Islet of Langerhans (tissue), 1 donor: ENCODE measurements at regions not wholly inside any gene's neighbourhood (a gene's known extent, or its start where the extent isn't known, plus 50 kb on each side); places are given as distances from the start of the nearest gene placed in this dataset.
"Not testable (repeated sequence)": the region's sequence is repeated elsewhere in the genome, so short reads cannot be mapped to it uniquely, and the experiment has no call there.

ENCODE experiments used
- FAIRE-seq: peaks from one replicate; lab custom pipeline; 2011; peaks lifted over from hg19 to GRCh38; lab: Jason Lieb, UNC

- not testable (repeated sequence) for FAIRE-seq
Observed at GRCh38 chr2:63739180-63739579, 102.5 kb upstream of the UGP2 start.

- FAIRE-seq: no peak
Observed at GRCh38 chr2:63740020-63740419, 101.7 kb upstream of the UGP2 start.

DNA sequence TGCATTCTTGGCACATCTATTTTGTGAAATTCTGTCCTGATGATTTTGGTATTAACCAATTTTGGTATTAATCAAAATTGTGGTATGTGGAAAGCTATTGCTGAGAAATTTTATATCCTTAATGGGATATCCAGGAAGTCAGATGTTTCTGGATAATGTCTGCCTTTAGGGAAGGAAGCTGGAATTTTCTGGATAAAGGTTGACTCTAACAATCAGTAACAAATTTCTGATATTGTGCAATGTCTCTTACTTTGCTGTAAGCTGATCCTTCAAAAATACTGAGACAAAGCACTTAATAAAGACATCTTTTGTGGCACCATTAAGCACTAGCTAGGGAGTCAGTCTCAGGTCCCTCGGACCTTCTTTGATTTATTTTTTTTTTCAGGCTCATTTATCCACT is 100.8 kb upstream of the UGP2 start:
- FAIRE-seq: peak; percentile 36

- peak; percentile 5 for FAIRE-seq
Observed at GRCh38 chr2:63741884-63742579, 99.7 kb upstream of the UGP2 start.

GRCh38 chr2:63742580-63742976 is 99.1 kb upstream of the UGP2 start:
- no peak for FAIRE-seq

- no peak for FAIRE-seq
Observed at GRCh38 chr2:63743170-63743981, 98.3 kb upstream of the UGP2 start.

GRCh38 chr2:63743982-63744966 is 97.4 kb upstream of the UGP2 start:
- no peak for FAIRE-seq

DNA sequence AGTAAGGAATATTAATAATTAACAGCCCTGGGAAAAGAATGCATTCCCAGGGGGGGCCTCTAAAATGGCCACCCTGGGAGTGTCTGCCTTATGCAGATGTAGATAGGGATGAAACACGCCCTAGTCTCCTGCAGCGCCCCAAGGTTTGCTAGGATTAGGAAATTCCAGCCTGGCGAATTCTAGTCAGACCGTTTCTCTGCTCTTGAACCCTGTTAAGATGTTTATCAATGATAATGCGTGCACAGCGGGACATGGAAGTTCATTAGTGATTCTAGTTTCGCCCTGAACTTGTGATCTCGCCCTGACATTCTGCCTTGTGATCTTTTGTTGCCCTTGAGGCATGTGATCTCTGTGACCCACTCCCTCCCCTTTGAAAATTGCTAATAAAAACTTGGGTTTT is 95.1 kb upstream of the UGP2 start:
- not testable (repeated sequence) for FAIRE-seq

DNA sequence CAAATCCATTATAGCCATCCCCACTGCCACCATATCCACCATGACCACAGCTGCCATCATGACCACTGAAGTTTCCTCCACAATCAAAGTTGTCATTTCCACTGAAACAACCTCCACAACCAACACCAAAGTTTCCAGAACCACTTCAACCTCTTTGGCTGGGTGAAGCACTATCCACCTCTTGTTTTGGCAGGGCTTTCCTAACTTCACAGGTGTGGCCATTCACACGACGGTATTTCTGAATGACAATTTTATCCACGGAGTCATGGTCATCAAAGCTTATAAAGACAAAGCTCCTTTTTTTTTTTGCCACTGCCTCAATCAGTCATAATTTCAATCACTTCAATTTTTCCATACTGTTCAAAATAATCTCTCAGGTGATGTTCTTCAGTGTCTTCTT is 89.8 kb upstream of the UGP2 start:
- no peak for FAIRE-seq

GRCh38 chr2:63755216-63755615 is 86.5 kb upstream of the UGP2 start:
- no peak for FAIRE-seq

DNA sequence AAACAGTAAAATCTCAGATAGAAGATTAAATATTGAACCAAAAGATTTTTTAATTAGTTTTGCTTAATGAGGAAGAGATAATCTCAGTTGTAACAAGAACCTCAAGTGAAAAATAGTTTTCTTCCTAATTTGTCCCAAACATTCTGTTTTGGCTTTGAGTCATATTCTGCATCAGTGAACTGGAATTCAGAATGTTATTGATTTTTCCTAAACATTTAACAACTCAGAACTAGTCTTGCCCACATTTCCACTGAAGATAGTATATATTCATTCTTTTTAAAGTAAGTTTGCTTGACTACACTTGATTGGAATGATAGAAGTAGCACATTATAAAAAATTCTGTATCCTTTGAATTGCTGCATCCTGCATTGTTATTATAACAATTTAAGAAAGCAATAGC is 85.7 kb upstream of the UGP2 start:
- FAIRE-seq: no peak

GRCh38 chr2:63763391-63763941 is 78.2 kb upstream of the UGP2 start:
- FAIRE-seq: no peak

DNA sequence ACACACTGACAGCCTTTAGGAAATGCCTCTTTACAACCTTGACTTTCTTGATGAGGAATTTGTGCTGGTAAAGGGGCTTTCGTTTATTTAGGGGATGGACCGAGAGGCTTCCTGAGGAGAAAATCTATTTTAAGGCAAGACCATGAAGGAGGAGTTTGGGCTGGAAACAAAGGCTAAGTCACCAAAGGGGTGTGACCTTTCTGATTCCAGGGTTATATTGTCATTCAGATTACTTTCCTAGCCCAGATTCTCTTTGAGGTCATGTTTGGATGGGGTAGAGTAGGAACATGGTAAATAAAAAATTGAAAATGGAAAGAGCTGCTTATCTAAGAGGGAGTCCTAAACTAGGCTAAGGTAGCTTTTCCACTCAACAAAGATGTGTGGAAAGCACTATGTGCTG is 77.1 kb upstream of the UGP2 start:
- FAIRE-seq: no peak

GRCh38 chr2:63765117-63765516 is 76.6 kb upstream of the UGP2 start:
- FAIRE-seq: no peak

GRCh38 chr2:63767307-63767706 is 74.4 kb upstream of the UGP2 start:
- FAIRE-seq: no peak

GRCh38 chr2:63768051-63768450 is 73.6 kb upstream of the UGP2 start:
- FAIRE-seq: no peak

GRCh38 chr2:63769915-63770314 is 71.8 kb upstream of the UGP2 start:
- no peak for FAIRE-seq

DNA sequence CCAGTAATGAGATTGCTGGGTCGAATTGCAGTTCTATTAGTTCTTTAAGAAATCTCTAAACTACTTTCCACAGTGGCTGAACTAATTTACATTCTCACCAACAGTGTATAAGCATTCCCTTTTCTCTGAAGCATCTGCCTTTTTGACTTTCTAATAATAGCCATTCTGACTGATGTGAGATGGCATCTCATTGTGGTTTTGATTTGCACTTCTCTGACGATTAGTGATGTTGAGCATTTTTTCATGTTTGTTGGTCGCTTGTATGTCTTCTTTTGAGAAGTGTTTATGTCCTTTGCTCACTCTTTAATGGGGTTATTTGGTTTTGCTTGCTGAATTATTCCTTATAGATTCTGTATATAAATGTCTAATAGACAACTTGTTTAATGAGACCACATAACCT is 69.6 kb upstream of the UGP2 start:
- no peak for FAIRE-seq

DNA sequence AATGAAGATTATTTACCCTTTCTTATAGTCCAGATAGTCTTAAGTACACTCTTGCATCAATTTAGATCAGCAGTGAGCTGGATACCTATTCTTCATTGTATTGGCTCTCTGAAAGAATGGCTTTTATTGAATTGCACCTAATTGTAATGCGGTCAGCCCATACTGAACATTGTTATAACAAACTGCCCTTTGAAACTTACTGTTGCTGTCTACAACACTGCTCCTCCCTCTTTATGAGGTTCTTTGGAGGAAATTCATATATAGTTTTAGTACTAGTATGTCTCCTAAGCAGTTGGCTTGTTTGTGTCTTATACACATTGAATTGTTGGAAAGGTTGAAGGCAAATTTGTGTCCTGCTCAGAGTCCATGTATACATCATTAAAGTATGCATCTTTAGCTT is 66.5 kb upstream of the UGP2 start:
- no peak for FAIRE-seq

- no peak for FAIRE-seq
Observed at GRCh38 chr2:63776382-63776781, 65.3 kb upstream of the UGP2 start.

GRCh38 chr2:63777816-63778215 is 63.9 kb upstream of the UGP2 start:
- FAIRE-seq: no peak

DNA sequence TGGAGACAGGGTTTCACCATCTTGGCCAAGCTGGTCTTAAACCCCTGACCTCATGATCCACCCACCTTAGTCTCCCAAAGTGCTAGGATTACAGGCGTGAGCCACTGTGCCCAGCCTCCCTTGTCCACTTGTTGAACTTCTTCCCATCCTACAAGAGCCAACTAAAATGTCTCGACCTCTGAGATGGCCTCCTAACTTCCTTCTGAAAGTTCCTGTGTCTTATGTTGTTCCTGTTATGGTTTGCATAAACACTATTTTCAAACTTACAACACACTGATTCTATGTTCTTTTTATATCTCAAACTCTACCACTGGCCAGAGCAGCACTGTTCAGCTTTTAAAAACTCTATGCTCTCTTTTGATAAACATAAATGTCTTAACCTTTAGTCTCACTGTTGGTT is 63.3 kb upstream of the UGP2 start:
- no peak for FAIRE-seq
